ENCODE measurements at regions not wholly inside any gene's neighbourhood (a gene's known extent, or its start where the extent isn't known, plus 50 kb on each side); places are given as distances from the start of the nearest gene placed in this dataset.

- TF ChIP-seq CTCF (IDR thresholded peaks at IDR 0.05) (no peak), POLR2AphosphoS5 (IDR thresholded peaks at IDR 0.05; ENCODE audit: insufficient read depth in 1 of 2, low read depth in 1 of 2) (no peak)
Observed at GRCh38 chrX:46367491-46367890, 177.7 kb downstream of the ZNF674 start.
